Eye (tissue), 1 donor: ENCODE measurements at regions not wholly inside any gene's neighbourhood (a gene's known extent, or its start where the extent isn't known, plus 50 kb on each side); places are given as distances from the start of the nearest gene placed in this dataset.

Experiments used
- DNase-seq: peaks from one replicate; pipeline ENCODE4 v3.0.0-alpha.2; 2015

- no peak for DNase-seq
Measured at GRCh38 chr18:75358928-75359327, 68.6 kb downstream of the SMIM21 start.

- no peak for DNase-seq
Measured at GRCh38 chr18:75353357-75353756, 74.1 kb downstream of the SMIM21 start.

GRCh38 chr18:75351409-75351808 lies 76.1 kb downstream of the SMIM21 start:
- no peak for DNase-seq

GRCh38 chr18:75350857-75351256 lies 76.6 kb downstream of the SMIM21 start:
- DNase-seq: no peak

GRCh38 chr18:75350512-75350839 lies 77.0 kb downstream of the SMIM21 start:
- peak; percentile 86 for DNase-seq

- DNase-seq: peak; percentile 23
Measured at GRCh38 chr18:75349668-75350511, 77.6 kb downstream of the SMIM21 start.

- no peak for DNase-seq
Measured at GRCh38 chr18:75346671-75347070, 80.8 kb downstream of the SMIM21 start.

GRCh38 chr18:75344615-75345014 lies 82.9 kb downstream of the SMIM21 start:
- no peak for DNase-seq

GRCh38 chr18:75344161-75344560 lies 83.3 kb downstream of the SMIM21 start:
- no peak for DNase-seq

- peak; percentile 32 for DNase-seq
Measured at GRCh38 chr18:75343389-75343788, 84.1 kb downstream of the SMIM21 start.

GRCh38 chr18:75341897-75342296 lies 85.6 kb downstream of the SMIM21 start:
- no peak for DNase-seq

GRCh38 chr18:75341267-75341666 lies 86.2 kb downstream of the SMIM21 start:
- DNase-seq: peak; percentile 72

- DNase-seq: no peak
Measured at GRCh38 chr18:75339936-75340605, 87.4 kb downstream of the SMIM21 start.
